Activated T-cell treated with anti-CD3 and anti-CD28 coated beads, Interleukin-2, amount 50 U/mL, for 4 hours (primary cell): ENCODE measurements at regions not wholly inside any gene's neighbourhood (a gene's known extent, or its start where the extent isn't known, plus 50 kb on each side); places are given as distances from the start of the nearest gene placed in this dataset.
"Not testable (repeated sequence)": the region's sequence is repeated elsewhere in the genome, so short reads cannot be mapped to it uniquely, and the experiment has no call there.

Experiments used
- ATAC-seq, 2 donors: fragments of 200-7000 bp; cut with Tn5 transposase; one replicate each; pipeline ENCODE4 v1.10.0; 2021
- DNase-seq: peaks from one replicate; pipeline ENCODE4 v3.0.0-alpha.2; 2020
- H3K27me3 Mint-ChIP-seq: one replicate; pipeline ENCODE4 v1.8.0; 2021; ENCODE audit warnings: low read depth, mixed read lengths
- H3K36me3 Mint-ChIP-seq: one replicate; pipeline ENCODE4 v1.8.0; 2022; ENCODE audit warnings: mixed read lengths; ENCODE audit not compliant: insufficient read depth
- H3K4me1 Mint-ChIP-seq: one replicate; pipeline ENCODE4 v1.8.0; 2021; ENCODE audit warnings: low read depth, mixed read lengths
- H3K4me3 Mint-ChIP-seq: one replicate; pipeline ENCODE4 v1.8.0; 2021; ENCODE audit warnings: mild to moderate bottlenecking, moderate library complexity, mixed read lengths
- H3K9me3 Mint-ChIP-seq: one replicate; pipeline ENCODE4 v1.8.0; 2021; ENCODE audit warnings: mixed read lengths

DNA sequence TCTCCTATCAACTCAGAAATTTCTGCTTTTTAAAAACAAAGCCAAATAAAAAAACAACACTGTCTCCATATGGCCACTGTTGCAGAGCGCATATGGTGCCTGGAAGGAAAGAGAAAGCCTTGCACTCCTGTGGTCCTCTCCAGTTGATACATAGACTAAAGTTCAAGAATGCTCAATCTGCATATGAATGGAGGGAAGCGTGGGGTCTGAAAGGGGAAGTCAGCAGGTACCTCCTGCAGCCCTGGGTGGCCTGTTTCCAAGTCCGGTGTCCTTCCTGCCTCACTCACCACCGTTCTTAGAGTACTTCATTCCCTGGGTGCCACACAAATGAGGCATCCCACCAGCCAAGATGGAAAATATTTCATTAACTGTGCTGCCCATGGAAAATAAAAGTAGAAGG is 138.3 kb upstream of the PALS2 start:
- ATAC-seq (no peak), DNase-seq (no peak)
- Mint-ChIP-seq H3K4me3 (no peak overlapping the region), H3K27me3 (no peaks in the 10 kb centered on the region), H3K4me1 (peaks cover 4% of the 10 kb centered on the region), H3K9me3 (no peaks in the 10 kb centered on the region), H3K36me3 (no peaks in the 10 kb centered on the region)

DNA sequence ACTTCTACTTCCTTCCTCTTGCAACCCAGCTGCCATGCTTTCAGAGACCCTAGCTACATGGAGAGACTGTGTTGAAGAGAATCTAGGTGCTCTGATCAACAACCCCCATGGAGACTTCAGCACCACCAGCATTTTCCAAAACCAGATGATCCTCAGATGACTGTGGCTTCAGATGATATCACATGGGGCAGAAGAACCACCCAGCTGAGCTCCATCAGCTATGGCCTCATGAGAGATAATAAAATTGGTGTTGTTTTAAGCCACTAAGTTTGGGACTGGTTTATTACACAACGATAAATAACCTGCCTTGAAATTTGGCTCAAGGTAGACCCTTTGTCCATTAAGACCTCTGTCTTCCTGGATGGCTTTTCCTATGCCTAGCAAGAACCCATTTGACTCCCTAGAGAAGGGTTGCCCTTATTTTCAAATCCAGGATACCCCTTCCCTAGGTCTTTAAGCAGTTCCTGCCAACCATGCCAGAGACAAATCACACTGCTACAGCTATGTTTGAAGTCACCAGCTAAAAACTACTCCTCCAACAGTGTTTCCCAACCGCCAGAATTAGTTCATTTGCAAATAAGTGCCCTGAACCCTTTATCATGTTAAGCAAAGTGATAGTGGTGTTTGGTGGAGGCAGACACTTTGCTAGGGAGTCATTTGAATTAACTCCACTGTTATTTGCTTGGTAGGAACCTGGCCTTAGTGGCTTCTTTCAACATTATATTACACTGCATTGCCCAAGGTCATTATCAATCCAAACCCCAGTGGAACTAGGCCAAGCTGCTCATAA is 136.9 kb upstream of the PALS2 start:
- no peak overlapping the region for H3K4me3 Mint-ChIP-seq
- H3K27me3 Mint-ChIP-seq: no peaks in the 10 kb centered on the region
- no peak for ATAC-seq

DNA sequence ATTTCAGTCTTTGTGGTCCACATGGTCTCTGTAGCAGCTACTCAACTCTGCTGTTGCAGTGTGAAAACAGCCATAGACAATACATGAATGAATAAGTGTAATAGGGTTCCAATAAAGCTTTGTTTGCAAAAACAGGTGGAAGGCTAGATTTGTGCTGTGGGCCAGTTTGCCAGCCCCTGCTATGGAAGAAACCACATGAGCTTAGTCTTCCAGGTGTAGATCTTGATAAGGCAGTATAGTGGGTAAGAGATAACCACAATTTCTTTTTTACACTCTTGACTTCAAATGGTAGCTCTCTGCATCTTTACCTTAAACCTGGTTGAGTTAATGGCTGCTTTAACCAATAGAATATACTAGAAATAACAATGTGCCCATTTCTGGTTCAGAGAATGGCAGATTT is 135.0 kb upstream of the PALS2 start:
- Mint-ChIP-seq H3K27me3 (no peaks in the 10 kb centered on the region), H3K4me1 (peaks cover 12% of the 10 kb centered on the region), H3K36me3 (no peaks in the 10 kb centered on the region), H3K9me3 (no peaks in the 10 kb centered on the region), H3K4me3 (no peak overlapping the region)
- no peak for DNase-seq
- ATAC-seq: no peak

More for the DNA sequence above, 136.9 kb upstream of the PALS2 start:
- Mint-ChIP-seq H3K36me3 (no peaks in the 10 kb centered on the region), H3K4me1 (peaks cover 4% of the 10 kb centered on the region), H3K9me3 (no peaks in the 10 kb centered on the region)
- DNase-seq: no peak

DNA sequence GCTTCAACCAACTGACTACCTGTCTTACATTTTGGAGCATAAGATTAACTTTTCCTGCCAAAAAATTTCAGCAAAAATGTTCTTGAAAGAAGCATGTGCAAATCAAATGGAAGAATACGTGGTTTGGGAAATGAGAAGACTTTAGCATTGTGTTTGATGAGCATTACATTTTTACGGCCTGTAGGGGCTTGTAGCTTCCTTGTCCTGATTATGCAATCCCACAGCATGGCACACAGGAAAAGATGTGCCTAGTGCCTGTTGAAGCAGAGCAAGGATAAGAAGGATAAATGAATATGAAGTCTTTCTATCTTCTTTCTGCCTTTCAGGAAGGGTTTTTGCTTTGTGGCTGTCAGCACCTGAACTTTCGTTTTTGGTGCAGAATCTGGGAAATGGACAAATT is 134.1 kb upstream of the PALS2 start:
- not testable (repeated sequence) for ATAC-seq, H3K27me3 Mint-ChIP-seq, H3K4me3 Mint-ChIP-seq, DNase-seq, H3K9me3 Mint-ChIP-seq, H3K36me3 Mint-ChIP-seq
- H3K4me1 Mint-ChIP-seq: peaks cover 12% of the 10 kb centered on the region

DNA sequence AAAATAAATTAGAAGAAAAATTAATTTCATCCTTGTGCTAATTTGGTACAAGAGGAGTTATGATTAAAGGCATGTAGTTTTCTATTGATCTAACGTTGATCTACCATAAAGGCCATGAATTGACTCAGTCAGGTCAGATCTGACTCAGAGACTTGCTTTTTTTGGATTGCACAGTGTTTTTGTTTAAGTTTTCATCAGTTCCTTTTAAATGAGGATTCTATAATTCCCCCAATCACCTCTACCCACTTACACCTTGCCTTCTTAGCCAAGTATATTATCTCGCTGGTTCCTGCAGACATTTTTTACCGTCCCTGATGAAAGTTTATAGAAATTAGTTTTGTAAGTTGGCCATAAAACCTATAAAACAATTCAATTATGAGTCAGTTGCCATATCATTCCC is 132.4 kb upstream of the PALS2 start:
- H3K36me3 Mint-ChIP-seq: no peaks in the 10 kb centered on the region
- peaks cover 12% of the 10 kb centered on the region for H3K4me1 Mint-ChIP-seq
- DNase-seq (no peak), ATAC-seq (no peak)
- H3K4me3 Mint-ChIP-seq: no peak overlapping the region
- no peaks in the 10 kb centered on the region for H3K27me3 Mint-ChIP-seq
- no peaks in the 10 kb centered on the region for H3K9me3 Mint-ChIP-seq

DNA sequence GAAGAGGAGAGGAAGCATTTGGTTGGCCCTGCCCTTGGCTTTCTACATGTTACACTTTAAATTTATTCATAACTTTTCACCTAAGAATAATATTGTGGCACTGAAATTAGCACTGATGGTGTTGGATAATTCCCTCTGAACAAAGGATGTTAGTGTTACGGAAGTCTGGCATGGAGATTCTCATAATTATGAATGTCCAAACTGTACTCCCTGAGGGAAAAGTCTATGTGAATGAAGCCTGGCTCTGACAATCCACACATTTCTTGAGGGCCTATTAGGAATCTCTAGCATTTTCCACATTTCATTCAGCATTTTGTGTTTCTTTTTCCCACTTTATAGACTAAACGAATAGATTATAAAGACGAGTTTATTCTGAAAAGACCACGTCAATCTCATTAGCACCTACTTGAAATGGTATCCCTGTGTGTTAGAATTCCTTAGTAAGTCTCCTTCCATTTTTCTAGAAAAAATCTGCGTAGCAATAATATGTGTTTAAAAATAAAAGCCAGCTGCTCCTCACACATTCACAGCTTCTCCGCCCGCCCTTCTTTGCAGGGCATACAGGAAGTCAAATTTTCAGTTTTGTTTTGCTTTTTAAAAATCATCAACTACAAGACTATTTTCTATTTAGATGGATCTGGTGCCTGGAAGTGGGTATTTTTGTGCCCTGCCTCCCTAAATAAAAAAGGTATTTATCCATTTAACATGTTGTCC is 131.8 kb upstream of the PALS2 start:
- Mint-ChIP-seq H3K9me3 (no peaks in the 10 kb centered on the region), H3K4me3 (no peak overlapping the region), H3K27me3 (no peaks in the 10 kb centered on the region), H3K4me1 (peaks cover 12% of the 10 kb centered on the region), H3K36me3 (no peaks in the 10 kb centered on the region)
- ATAC-seq: no peak
- DNase-seq: no peak

DNA sequence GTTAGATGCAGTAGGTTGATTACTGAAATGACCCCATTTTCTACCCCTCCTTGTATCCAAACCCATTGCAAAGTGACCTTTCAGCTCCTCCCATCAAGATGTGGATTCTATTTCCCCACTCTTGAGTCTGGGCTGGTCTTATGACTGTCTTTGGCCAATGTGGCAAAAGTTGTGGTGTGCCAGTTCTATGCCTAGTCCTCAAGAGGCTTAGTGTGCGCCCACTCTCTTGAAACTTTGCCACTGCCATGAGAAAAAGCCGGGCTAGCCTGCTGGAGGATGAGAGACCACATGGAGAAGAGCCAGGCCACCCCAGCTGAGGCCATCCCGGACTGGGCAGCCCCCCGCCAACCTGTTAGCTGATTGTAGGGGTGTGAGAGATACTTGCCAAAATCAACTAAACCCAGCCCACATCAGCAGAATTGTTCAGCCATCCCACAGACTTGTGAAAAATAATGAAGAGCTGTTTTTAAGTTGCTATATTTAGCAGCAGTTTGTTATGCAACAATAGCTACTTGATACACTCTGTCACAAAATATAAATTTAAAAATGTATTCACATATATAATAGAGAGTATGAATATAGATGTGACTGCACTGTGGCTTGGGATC is 131.0 kb upstream of the PALS2 start:
- Mint-ChIP-seq H3K9me3 (no peaks in the 10 kb centered on the region), H3K4me1 (peaks cover 12% of the 10 kb centered on the region), H3K36me3 (no peaks in the 10 kb centered on the region), H3K4me3 (no peak overlapping the region), H3K27me3 (no peaks in the 10 kb centered on the region)
- no peak for ATAC-seq
- DNase-seq: no peak

DNA sequence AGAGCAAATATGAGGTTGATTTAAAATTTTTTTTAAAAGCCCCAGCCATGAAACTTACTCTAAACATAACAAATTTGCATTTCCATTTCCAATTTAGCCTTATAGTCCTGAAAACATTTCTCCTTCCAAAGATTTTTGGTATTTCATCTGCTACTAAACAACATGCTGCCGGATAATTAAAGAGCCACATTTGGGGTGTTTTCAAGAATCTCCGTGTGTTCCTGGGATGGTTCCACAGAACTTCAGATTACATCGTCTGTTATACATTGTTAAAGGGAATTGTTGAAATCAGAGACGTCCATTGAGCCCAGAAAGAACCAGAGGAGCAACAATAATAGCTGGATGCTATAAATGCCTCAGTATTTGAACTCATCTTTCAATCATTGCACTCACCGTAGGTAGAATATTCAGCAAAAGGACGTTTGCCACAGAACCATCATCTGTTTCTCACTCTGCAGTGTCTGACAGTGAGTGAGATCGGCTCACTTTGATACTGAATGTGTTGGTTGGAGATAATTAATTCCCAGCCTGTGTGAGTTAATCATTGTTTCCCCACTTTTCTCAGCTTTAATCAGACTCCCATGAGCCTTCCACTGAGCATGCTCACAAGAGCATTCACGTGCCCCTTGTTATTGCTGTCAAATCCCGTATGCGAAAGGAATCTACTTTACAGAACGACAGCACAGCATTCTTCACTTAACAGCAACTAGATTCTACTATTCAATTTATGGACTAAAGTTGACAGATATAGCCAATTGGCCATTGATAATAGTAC is 128.4 kb upstream of the PALS2 start:
- ATAC-seq: no peak
- no peak for DNase-seq
- Mint-ChIP-seq H3K4me3 (no peak overlapping the region), H3K27me3 (peaks cover 1% of the 10 kb centered on the region), H3K4me1 (peaks cover 8% of the 10 kb centered on the region), H3K36me3 (no peaks in the 10 kb centered on the region), H3K9me3 (no peaks in the 10 kb centered on the region)

DNA sequence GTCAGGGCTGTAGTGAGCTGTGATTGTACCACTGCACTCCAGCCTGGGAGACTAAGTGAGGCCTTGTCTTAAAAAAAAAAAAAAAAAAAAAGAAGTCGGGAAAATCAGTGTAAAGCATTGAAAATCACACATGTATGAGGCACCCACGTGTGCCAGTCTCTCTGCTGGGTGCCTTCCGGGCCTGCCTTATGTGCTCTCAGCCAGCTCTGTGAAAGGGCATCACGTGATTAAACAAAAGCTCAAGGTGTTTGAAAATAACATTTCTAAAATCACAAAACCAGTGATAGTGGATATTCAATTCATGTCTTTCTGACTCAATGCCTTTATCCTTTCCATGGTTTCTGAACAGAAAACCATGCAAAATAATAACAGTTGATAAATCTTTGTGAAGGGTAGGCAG is 125.2 kb upstream of the PALS2 start:
- ATAC-seq: no peak
- no peaks in the 10 kb centered on the region for H3K4me1 Mint-ChIP-seq
- DNase-seq: no peak
- H3K36me3 Mint-ChIP-seq: no peaks in the 10 kb centered on the region
- H3K9me3 Mint-ChIP-seq: no peaks in the 10 kb centered on the region
- peaks cover 8% of the 10 kb centered on the region for H3K27me3 Mint-ChIP-seq
- H3K4me3 Mint-ChIP-seq: no peak overlapping the region

DNA sequence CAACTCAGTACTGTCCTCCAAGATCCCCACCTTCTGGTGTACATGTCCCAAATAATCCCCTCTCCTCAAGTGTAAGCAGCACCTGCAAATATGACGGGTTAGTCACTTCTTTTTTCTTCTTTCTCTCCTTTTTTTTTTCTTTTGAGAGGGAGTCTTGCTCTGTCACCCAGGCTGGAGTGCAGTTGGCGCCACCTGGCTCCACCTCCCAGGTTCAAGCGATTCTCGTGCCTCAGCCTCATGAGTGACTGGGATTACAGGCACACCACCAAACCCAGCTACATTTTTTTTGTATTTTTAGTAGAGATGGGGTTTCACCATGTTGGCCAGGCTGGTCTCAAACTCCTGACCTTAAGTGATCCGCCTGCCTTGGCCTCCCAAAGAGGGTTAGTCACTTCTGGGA is 123.8 kb upstream of the PALS2 start:
- not testable (repeated sequence) for H3K9me3 Mint-ChIP-seq, H3K4me1 Mint-ChIP-seq, H3K4me3 Mint-ChIP-seq, DNase-seq, ATAC-seq, H3K36me3 Mint-ChIP-seq, H3K27me3 Mint-ChIP-seq

DNA sequence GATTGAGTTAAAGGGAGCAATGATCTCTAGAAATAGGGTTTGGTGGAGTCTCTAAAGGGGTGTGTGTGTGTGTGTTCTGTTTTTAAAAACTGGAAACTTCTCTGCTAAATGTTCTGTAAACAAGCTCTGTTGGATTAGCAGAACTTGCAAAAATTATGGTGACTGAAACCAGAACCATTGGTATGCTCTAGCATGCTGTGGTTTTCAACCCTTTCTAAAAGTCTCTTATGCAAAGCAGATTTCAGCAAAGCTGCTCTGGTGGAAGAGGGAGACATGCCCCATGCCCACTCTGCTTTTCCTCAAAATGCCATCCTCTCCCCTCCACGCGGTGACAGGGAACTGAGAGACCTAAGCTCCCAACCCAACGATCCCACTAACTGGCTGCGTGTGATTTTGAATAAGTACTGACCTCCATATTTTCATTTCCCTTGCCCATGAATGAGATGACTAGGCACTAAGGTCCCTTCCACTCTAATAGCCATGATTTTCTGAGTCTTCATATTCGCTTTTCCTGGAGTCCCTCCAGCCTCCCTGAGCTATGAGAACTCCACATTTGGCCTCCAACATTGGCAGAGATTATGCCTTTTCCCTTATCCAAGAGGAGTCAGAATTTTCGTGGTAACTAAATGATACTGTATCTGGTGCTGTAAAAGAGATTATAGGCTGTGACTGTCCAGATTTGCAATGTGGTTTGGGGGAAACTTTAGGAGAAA is 117.3 kb upstream of the PALS2 start:
- no peaks in the 10 kb centered on the region for H3K36me3 Mint-ChIP-seq
- ATAC-seq: no peak
- H3K4me1 Mint-ChIP-seq: no peaks in the 10 kb centered on the region
- H3K4me3 Mint-ChIP-seq: no peak overlapping the region
- H3K27me3 Mint-ChIP-seq: peaks cover 15% of the 10 kb centered on the region
- no peaks in the 10 kb centered on the region for H3K9me3 Mint-ChIP-seq
- no peak for DNase-seq

DNA sequence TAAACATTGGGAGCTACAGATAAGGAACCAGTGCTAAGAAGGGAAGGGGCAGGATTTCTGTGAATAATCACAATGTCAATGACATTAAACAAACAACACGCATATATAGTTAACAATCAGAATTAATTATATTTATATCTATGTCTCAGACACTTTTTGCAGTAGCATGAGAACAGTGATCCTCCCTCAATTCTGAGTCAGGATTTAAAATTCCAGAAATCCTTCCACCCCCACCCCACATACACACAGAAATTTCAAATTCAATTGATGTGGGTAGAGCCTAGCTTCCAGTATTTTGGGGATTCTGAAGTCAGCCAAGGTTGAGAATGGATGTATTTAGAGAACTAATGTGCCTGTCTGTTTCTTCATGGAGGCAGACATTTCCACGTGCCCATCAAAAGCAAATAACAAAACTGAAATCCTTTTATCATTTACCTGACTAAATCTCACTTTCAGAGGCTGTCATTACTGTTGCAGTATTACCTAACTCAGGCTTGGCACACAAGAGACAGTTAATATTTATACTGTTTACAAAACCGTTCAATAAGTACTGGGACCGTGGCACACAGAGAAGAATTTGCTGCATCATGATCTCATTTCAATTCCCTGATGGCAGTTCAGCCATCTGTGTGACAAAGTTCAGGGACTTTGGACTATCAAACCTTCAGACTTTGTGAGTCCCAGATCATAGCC is 116.6 kb upstream of the PALS2 start:
- ATAC-seq: no peak

DNA sequence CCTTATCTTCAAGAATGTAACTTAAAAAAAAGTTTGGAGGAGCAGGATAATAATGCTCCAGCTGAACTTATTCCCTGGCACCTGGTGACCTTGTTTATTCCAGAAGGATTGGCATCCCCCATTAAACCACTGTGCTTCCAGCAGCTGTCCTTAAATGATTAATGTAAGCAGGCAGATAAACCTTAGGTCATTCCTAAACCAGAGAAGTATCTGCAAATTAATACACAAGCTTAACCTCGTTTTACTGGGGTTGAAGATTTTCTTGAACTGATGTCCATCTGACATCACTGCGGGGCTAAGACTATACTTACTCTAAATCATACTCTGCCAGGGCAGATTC is 116.1 kb upstream of the PALS2 start:
- DNase-seq: no peak
- H3K27me3 Mint-ChIP-seq: peaks cover 11% of the 10 kb centered on the region
- no peak overlapping the region for H3K4me3 Mint-ChIP-seq
- no peak for ATAC-seq
- no peaks in the 10 kb centered on the region for H3K4me1 Mint-ChIP-seq
- H3K9me3 Mint-ChIP-seq: no peaks in the 10 kb centered on the region
- no peaks in the 10 kb centered on the region for H3K36me3 Mint-ChIP-seq

More for the DNA sequence above, 116.6 kb upstream of the PALS2 start:
- no peaks in the 10 kb centered on the region for H3K36me3 Mint-ChIP-seq
- no peak for DNase-seq
- H3K4me1 Mint-ChIP-seq: no peaks in the 10 kb centered on the region
- peaks cover 13% of the 10 kb centered on the region for H3K27me3 Mint-ChIP-seq
- H3K9me3 Mint-ChIP-seq: no peaks in the 10 kb centered on the region
- H3K4me3 Mint-ChIP-seq: no peak overlapping the region
